GM11168 (cell line): ENCODE measurements at regions not wholly inside any gene's neighbourhood (a gene's known extent, or its start where the extent isn't known, plus 50 kb on each side); places are given as distances from the start of the nearest gene placed in this dataset.

Experiments used
- in situ Hi-C: fragments of 300-500 bp; cut with MboI; formaldehyde crosslinking; loops from one replicate; pipeline ENCODE4 v1.12.0; 2022; ENCODE audit warnings: low sequenced_read_pairs; ENCODE audit not compliant: unreplicated experiment

DNA sequence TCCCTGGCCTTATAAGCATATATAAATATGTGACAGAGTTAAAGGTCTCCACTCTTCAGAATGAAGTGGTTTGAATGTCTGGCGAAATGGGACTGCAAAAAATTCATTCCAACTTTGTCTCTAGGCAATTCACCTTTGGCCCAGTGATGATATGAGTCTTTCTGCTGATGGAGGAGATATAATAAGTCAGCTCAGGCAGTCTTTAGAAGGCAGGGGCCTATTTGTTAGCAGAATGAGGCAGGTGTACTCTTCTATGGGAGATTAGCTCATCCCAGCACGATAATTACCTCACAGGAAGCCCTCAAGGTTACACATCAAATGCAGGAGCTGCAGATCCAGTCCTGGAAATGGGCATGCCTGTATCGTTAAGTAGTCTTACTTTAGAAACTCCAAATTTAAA is 300.5 kb downstream of the NR2F1-AS1 start:
- in situ Hi-C loops: no loop called here

DNA sequence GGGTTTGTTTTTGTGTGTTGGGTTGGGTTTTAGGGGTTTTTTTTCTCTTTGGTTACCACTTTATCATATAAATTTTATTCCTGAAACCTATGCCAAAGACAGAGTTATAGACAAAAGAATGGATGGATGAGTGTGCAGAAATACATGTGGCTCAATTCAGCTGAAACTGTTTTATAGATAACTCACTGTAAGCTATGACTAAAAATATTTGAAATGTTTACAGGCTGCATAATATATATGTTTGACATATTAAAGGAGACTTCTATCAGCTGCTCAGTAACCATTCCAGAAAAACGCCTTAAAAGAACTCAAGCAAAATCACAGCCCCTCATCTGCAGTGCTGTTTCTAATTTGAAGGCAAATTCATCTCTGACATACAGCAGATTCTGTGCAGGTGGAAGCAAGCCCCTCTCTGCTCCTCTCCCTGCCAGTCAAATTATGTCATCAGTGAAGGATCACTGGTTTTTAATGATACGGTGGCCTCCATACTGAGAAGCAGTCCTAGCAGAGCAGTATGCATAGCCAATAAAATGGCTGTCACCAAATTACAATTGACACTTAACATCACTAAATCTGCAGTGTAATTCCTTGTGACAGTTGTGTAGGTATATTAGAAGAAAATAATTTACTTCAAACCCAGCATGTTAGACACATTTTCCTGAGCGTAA is 301.6 kb downstream of the NR2F1-AS1 start:
- in situ Hi-C loops: no loop called here

DNA sequence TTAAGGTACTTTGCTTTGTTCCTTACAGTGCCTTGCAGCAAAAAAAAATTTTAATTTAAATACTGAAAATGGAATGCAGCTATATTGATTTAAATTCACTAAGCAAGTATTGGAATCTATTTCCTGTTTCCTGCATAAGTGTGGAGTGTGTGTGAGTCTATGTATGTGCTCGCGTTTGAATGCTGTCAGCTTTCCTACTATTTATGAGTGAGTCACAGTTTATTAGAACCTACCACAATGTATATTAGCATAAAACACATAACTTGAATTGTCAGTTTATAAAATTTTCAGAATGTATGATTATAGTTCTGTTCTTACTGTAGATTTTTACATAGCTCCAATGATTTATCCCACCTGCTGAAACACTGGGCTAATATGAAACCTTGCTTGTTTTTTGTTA is 302.1 kb downstream of the NR2F1-AS1 start:
- in situ Hi-C loops: no loop called here

DNA sequence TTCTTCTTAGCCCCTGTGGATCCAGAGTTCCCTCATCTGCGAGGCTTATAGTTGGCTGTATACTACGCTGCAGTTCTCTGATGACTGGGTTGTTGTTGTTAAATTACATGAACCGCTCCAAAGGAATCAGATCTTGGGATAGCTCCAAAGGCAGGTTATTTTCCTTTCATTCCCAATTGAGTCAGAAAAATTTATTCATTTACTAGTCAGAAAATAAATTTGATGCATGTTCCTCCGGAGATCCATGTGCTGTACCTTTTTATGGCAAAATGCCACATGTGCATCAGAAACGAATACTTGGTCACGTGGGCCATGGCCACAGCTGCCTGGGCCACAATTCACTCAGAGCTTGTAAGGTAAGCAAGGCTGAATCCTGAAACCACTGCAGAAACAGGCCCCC is 304.0 kb downstream of the NR2F1-AS1 start:
- in situ Hi-C loops: no loop called here

DNA sequence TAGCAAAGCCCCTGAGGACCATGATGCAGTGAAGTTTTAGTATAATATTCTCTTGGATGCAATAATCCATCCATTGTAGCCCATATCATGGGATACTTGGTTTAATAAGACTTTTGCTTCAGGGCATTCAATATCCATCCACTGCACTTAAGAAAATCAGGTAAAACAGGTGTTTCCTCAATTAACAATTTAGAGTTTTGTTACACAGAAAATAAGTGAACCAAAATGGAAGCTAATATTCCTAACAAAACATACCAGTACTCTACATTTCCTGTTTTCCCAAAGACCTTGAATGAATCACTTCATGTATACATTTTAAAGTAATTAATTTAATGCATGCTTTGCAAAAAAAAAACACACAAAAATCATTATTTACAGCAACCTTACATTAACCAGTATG is 305.6 kb downstream of the NR2F1-AS1 start:
- in situ Hi-C loops: no loop called here

DNA sequence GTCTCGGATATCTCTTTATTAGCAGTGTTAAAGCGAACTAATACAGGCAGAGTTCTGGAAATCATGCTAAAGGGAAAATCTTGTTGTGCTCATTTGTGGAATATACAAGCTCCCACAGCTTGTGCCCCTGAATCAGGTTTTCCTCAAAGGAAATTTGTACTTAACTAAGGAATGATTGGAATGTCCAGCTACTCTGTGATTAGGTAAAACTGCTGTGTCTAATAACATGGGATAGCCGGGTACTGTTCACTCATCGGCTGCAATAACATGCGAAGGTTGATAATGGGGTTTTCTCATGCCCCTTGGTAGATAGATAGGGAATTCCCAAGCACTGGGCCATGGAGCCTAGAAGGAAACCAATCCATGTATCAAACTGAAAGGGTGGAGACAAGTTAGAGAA is 306.7 kb downstream of the NR2F1-AS1 start:
- in situ Hi-C loops: no loop called here

DNA sequence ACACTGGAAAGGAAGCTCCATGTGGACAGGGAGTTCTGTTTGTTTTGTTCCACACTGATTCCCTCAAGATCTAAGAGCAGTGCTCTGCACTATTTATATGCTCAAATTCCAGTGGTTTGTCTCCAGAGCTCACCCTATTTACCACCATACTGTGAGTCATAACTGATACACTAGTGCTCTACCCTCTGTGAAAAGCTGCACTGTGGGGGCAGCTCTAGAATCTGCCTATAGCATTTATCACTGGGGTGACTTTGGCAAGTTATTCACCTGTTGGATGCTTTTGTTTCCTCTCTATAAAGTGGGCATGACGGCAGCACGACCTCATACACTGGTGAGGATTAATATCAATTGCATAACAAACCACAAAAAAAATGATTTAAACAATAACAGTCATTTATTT is 307.8 kb downstream of the NR2F1-AS1 start:
- in situ Hi-C loops: no loop called here

DNA sequence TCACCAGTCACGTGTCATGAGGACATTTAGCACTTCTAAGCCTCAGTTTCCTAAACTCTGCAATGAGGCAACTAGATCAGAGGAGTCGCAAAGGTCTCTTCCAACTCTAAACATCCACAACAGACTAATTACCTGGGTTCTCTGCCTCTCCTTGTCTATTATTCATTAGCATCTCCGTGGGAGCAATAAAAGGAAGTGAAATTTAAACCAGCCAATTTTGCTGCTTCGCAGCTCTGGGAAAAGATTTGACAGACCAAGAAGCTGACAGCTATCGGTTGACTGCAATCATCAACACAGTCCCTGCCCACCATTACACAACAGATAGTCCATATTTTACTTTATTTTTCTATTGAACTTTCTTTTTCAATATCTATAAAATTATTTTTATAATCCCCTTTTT is 308.9 kb downstream of the NR2F1-AS1 start:
- in situ Hi-C loops: no loop called here

DNA sequence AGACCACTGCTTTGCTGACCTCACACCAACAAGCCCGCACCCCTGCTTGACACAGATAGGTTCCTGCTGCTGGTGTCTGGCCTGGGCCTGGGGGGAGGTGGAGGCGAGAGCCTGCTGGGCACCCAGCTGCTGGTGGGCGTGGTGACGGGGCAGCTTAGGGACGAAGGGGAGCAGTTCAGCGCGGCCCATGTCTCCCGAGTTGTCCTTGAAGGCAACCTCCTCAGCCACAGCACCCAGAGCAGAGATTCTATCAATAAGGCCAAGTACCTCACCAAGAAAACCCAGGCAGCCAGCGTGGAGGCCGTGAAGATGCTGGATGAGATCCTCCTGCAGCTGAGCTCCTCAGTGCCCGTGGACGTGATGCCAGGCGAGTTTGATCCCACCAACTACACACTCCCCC is 313.3 kb downstream of the NR2F1-AS1 start:
- in situ Hi-C loops: no loop called here

DNA sequence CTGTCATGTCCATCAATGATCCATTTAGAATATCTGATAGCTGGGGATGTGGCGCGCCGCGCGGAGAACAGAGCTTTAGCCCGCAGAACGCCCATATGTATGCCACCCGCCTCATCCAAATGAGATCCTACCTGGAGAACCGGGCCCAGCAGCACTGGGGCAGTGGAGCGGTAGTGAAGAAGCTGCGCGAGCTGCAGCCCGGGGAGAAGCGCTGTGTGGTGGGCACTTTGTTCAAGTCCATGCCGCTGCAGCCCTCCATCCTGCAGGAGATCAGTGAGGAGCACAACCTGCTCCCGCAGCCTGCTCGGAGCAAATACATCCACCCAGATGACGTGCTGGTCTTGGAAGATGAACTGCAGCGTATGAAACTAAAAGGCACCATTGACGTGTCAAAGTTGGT is 313.7 kb downstream of the NR2F1-AS1 start:
- in situ Hi-C loops: no loop called here

DNA sequence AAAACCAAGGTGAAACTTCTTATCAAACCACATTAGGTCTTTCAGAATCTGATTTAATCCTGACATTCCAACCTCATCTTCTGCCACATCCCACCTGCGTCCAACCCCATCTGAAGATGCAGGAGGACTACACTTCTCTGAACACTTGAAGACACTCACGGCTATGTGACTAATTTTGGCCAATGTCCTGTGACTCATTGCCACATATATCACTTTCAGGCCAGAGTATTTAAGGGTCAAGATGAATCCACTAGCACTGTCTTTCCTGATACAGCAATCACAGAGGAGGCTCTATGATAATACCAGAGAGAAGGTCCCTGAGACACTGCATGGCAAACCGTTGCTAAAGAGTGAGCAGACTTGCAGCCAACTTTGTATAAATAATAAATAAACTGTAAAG is 323.4 kb downstream of the NR2F1-AS1 start:
- in situ Hi-C loops: no loop called here

DNA sequence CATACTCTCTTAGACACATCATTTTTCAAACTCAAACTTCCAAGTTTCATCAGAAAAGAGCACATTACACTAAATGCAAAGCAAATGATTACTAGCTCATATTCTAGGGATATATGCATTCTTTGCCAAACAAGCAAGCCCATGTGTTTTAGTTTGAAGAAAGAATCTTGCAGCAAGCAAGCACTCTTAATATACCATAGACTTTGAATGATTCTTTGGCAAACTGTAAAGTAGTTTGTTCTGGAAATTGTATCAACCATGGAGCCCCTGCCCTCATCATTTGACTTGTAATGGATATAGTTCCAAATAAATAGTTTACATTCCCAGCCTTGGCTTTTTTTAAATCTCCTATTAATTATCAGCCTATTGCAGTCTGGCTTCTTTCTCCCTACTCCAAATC is 325.2 kb downstream of the NR2F1-AS1 start:
- in situ Hi-C loops: no loop called here

DNA sequence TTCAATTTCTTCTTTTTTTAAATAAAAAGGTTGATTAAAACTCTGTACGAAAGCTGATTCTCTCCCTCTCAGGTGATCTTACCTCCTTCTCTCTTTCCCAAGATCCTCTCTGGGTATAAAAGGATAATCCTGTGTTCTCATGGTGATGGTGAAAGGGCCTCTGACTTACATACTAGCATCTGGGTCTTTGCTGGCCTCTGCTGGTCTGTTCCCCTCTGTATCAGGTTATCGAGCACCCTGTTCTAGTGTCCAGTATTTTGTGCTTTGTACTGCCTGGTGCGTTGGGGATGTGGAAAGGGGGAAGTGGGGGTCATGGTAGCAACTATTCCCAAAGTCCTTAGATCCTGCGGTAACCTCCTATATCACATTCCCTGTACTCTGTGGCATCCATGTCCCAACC is 328.9 kb downstream of the NR2F1-AS1 start:
- in situ Hi-C loops: no loop called here

DNA sequence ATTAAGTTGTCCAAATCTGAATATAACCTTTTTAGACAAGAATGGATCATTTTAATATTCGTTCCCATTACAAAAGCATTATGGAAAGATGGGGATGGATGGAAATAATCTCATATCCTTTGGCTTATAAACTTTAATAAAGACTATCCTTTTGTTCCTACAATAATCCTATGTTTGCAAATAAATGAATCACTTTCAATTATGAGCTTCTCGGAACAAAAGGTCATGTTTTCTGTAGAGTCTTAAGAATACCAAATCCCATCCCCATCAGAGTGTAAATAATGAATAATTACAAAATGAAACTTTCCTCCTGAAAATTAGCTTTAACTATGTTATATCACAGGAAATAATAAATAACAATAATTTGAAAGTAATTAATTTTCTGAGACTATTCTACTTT is 329.7 kb downstream of the NR2F1-AS1 start:
- in situ Hi-C loops: no loop called here

DNA sequence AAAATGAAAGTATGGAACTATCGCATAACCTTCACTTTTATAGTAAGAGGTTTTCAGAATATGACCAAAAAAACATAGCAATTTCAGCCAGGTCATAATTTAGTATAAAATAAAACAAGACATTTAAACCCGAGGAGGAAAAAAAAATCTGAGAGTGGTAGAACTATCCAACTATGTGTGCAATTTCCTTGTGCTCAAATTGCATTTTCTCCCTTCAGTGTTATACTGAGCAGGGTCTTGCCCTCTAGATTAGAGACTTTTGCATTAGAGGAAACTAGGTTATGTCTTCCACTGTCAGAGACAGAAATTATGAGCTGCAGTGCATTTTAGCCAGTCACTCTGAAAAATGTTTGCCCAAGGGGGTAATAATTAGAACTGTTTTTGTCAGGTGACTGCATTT is 330.6 kb downstream of the NR2F1-AS1 start:
- in situ Hi-C loops: no loop called here

DNA sequence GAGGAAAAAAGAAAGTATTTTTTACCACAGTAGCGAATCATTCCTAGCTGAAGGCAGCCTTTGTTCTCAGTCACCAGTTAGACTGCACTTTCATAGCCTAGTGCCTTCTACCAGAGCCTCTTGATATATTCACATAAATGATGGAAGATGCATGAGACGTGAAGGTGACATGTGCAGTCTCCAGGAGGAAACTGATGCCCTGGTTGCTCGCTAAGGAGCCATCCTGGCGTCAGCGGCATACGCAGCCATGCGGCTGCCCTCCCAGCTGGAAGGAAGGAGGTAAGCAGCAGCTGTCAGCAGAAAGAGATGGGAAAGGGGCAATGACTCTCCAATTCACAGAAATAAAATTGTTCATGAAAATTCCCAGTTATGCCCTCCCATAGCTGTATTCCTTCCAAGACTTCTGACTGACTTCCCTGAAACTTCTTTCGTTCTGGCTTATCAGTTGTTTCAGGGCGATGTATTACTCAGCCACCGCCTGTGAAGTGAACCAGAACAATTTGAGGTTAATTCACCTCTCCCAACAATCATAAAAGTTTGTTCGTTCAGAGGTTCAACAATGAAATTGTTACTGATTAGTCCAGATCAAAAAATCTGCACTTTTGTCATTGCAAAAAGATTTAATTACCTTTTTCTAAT is 331.2 kb downstream of the NR2F1-AS1 start:
- in situ Hi-C loops: no loop called here

DNA sequence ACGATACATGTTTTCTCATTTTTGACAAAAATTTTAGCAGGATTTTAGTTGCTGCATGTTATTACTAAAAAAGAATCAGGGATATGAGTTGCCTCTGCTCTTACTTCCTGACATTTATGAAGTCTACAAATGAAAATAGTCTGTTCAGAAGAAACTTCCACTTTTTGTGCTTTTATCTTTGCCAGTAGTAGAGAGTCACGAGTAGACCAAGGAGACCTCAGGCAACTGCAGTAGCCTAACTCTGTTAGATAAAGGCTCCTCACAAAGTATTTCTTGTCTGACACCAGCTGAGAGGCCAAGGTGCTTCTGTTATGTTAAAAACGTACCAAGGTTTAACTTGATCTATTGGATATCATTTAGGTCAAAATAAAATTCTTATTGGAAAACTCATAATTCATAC is 333.9 kb downstream of the NR2F1-AS1 start:
- in situ Hi-C loops: no loop called here

DNA sequence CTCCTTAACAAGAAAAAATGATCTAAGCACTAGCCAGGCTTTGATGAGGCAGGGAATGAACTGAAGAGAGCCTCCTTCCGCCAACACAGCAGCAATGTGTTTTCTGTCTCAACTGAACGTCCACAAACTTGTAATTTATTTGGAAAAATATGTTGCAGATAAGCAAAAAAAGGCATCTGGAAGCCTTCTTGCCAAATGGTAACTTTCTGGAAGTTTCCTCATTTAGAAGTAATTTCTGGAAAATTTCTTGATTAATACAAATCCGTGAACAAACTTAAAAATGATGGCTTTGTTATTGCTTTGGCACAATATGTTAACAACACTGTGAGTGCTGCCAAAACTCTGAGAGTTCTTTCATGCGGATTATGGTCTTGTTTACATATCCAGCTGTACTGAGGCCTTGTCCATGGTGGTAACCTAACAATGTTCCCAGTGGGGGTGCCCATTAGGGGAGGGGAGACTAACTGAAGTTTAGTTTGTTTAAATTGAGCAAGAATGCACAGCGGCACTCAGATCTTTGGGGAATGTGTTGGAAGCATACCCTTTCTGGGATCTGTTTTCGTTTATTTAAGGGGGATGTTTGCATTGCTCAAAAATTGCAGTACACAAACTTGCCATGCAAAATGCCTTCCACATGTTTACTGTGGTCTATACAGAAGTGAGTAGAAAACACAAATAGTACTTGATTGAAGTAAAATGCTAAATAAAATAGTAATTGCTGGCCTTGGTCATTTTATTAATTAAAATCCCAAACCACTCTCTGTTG is 334.7 kb downstream of the NR2F1-AS1 start:
- in situ Hi-C loops: no loop called here

DNA sequence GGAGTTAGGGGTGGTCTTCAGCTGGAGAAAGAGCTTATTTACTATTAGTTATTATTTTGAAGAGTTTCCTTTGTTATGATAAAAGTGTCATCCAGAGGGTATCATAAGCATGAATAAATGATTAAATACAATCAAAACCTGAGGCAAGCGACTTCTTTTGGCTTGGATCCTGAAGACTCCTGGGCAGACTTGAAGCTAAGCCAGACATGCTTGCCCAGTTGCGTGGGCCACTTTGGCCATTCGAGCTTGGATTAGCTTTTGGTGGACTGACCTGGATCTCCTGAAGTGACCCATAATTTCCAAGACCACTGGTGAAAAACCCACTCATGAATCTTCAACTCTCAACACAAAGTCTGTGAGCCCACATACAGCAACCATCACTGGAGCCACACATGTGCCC is 335.8 kb downstream of the NR2F1-AS1 start:
- in situ Hi-C loops: no loop called here

DNA sequence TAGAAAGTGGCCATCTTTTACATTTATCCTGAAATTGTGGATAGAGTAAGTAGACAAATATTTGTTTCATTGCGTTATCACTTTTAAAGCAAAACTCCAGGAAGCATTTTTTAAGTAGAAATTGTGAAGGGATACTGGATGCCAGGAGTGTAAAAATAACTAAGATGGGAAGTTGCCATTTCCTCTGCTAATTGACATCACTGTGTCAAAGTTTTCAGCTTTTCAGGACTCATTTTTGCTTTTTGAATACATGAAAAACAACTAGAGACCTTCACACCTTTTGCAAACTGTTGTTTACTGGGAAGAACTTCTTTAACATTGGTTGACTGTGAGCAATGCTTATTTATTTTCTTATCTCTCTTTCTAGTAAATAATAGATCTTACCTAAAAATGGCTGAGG is 337.5 kb downstream of the NR2F1-AS1 start:
- in situ Hi-C loops: no loop called here

DNA sequence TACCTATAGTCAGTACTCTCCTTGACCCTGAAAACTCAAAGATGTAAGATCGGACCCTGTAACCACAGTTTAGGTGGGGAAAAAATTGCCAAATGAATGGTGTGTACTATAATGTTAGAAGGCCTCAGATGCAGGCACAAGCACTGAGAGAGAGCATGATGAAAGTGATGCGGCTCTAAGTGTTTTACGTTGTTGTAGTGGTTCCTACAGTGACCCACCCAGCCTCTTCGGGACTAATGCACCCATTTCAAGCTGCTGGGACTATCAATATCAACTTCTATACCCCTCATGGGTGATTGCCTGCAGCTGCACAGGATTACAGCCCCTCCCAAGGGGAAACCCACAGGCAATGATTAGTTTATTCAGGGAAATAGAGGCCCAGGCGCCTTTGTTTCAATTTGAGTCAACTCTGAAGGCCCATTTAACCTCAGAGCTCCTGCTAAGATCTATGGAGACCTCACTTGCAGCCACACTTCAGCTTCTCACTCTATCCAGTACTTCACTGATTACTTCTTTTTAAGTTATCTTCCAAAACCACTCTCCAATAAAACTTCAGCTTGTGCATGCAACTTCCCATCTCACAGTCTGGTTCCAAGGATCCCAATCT is 340.7 kb downstream of the NR2F1-AS1 start:
- in situ Hi-C loops: no loop called here
